C1 segment of cervical spinal cord (tissue), 14 donors: ENCODE measurements at regions not wholly inside any gene's neighbourhood (a gene's known extent, or its start where the extent isn't known, plus 50 kb on each side); places are given as distances from the start of the nearest gene placed in this dataset.
A peak's percentile ranks its signal among the peaks of the same experiment; 100 is the strongest.
"Not testable (repeated sequence)": the region's sequence is repeated elsewhere in the genome, so short reads cannot be mapped to it uniquely, and the experiment has no call there.

Source experiments
- DNase-seq, 14 donors: peaks; one replicate each; lab custom pipeline; 2025; lab: John Stamatoyannopoulos, UW

GRCh38 chr10:2362331-2362730 lies 625.0 kb upstream of the ADARB2 start:
- no peak for DNase-seq

GRCh38 chr10:2358586-2358985 lies 621.3 kb upstream of the ADARB2 start:
- no peak for DNase-seq

- no peak for DNase-seq
Observed at GRCh38 chr10:2356670-2357069, 619.3 kb upstream of the ADARB2 start.

- DNase-seq = no peak
Observed at GRCh38 chr10:2351566-2351965, 614.2 kb upstream of the ADARB2 start.

- DNase-seq = no peak
Observed at GRCh38 chr10:2342206-2342605, 604.9 kb upstream of the ADARB2 start.

- no peak for DNase-seq
Observed at GRCh38 chr10:2340831-2341647, 603.7 kb upstream of the ADARB2 start.

- DNase-seq = peak in 1 of 14 donors; percentile 3
Observed at GRCh38 chr10:2335626-2336025, 598.3 kb upstream of the ADARB2 start.

- DNase-seq = no peak
Observed at GRCh38 chr10:2334575-2334974, 597.2 kb upstream of the ADARB2 start.

GRCh38 chr10:2329082-2329481 lies 591.8 kb upstream of the ADARB2 start:
- DNase-seq = no peak

GRCh38 chr10:2326411-2326810 lies 589.1 kb upstream of the ADARB2 start:
- no peak for DNase-seq

GRCh38 chr10:2315045-2315485 lies 577.7 kb upstream of the ADARB2 start:
- not testable (repeated sequence) for DNase-seq

- no peak for DNase-seq
Observed at GRCh38 chr10:2306081-2306480, 568.8 kb upstream of the ADARB2 start.

- no peak for DNase-seq
Observed at GRCh38 chr10:2303169-2303568, 565.8 kb upstream of the ADARB2 start.

GRCh38 chr10:2301227-2301626 lies 563.9 kb upstream of the ADARB2 start:
- DNase-seq = no peak

GRCh38 chr10:2300231-2300630 lies 562.9 kb upstream of the ADARB2 start:
- no peak for DNase-seq

GRCh38 chr10:2296179-2296891 lies 559.0 kb upstream of the ADARB2 start:
- no peak for DNase-seq

- DNase-seq = no peak
Observed at GRCh38 chr10:2294739-2295138, 557.4 kb upstream of the ADARB2 start.

- no peak for DNase-seq
Observed at GRCh38 chr10:2284071-2284470, 546.7 kb upstream of the ADARB2 start.

GRCh38 chr10:2282202-2282601 lies 544.9 kb upstream of the ADARB2 start:
- no peak for DNase-seq

- no peak for DNase-seq
Observed at GRCh38 chr10:2280713-2281300, 543.5 kb upstream of the ADARB2 start.

- DNase-seq = no peak
Observed at GRCh38 chr10:2279711-2280110, 542.4 kb upstream of the ADARB2 start.

- no peak for DNase-seq
Observed at GRCh38 chr10:2278363-2278762, 541.0 kb upstream of the ADARB2 start.

GRCh38 chr10:2263561-2263960 lies 526.2 kb upstream of the ADARB2 start:
- DNase-seq = no peak
